ENCODE measurements at regions not wholly inside any gene's neighbourhood (a gene's known extent, or its start where the extent isn't known, plus 50 kb on each side); places are given as distances from the start of the nearest gene placed in this dataset.

GRCh38 chr12:42887657-42888056, 298.1 kb upstream of the PRICKLE1 start:
- Histone ChIP-seq H2AFZ (ENCODE audit: low read length) (no peak overlapping the region), H3K4me1 (ENCODE audit: insufficient read depth, low read length, poor library complexity, severe bottlenecking) (no peaks in the 10 kb centered on the region), H3K36me3 (ENCODE audit: insufficient read depth, low read length) (no peaks in the 10 kb centered on the region), H3K4me2 (ENCODE audit: low read depth, low read length, poor library complexity, severe bottlenecking) (no peak overlapping the region), H3K4me3 (ENCODE audit: low read length, poor library complexity, severe bottlenecking) (no peak overlapping the region), H3F3A (ENCODE audit: low read depth) (no peaks in the 10 kb centered on the region), H3K9ac (ENCODE audit: low read depth, low read length, poor library complexity, severe bottlenecking) (no peak overlapping the region), H3K9me2 (replicated peaks; ENCODE audit: low read depth, low read length) (no peaks in the 10 kb centered on the region), H3K27me3 (ENCODE audit: insufficient read depth, low read length, poor library complexity, severe bottlenecking) (no peaks in the 10 kb centered on the region), H3K79me2 (ENCODE audit: insufficient read depth, low read length) (no peaks in the 10 kb centered on the region), H4K20me1 (ENCODE audit: insufficient read depth, low read length, poor library complexity, severe bottlenecking) (no peaks in the 10 kb centered on the region), H3K9me3 (ENCODE audit: insufficient read depth, low read depth, low read length) (no peaks in the 10 kb centered on the region; the same call in 1 of the 2 replicates)
- TF ChIP-seq CTCF (conservative IDR thresholded peaks at IDR 0.05; ENCODE audit: low read length) (no peak), EZH2phosphoT487 (IDR thresholded peaks at IDR 0.05; ENCODE audit: borderline replicate concordance) (no peak)

DNA sequence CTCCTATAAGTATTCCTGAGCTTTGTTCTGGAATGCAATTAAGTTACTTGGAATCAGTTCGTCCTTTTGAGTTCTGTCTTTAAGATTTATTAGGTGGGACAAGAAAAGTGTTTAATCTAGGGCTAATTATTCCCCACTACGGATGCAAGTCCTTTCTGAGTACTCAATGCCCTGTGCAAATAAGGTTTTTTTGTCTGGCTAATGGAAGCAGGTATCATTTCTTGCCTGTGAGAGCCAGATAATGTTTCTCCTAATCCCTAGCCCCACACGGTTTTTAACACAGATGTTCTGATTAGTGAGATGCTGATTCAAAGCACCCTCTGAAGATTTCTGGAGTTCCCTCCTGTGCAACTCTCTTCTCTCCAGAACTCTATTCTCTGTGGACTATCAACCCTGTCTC, 296.6 kb upstream of the PRICKLE1 start:
- TF ChIP-seq CTCF (conservative IDR thresholded peaks at IDR 0.05; ENCODE audit: low read length), result no peak
- TF ChIP-seq EZH2phosphoT487 (IDR thresholded peaks at IDR 0.05; ENCODE audit: borderline replicate concordance), result no peak
- no peak overlapping the region for H2AFZ ChIP-seq (ENCODE audit: low read length)
- no peaks in the 10 kb centered on the region; the same call in 1 of the 2 replicates for H3K9me3 ChIP-seq (ENCODE audit: insufficient read depth, low read depth, low read length)
- H3F3A ChIP-seq (ENCODE audit: low read depth), result no peaks in the 10 kb centered on the region
- H3K27me3 ChIP-seq (ENCODE audit: insufficient read depth, low read length, poor library complexity, severe bottlenecking), result no peaks in the 10 kb centered on the region
- no peak overlapping the region for H3K4me3 ChIP-seq (ENCODE audit: low read length, poor library complexity, severe bottlenecking)
- H3K36me3 ChIP-seq (ENCODE audit: insufficient read depth, low read length), result no peaks in the 10 kb centered on the region
- no peaks in the 10 kb centered on the region for H3K79me2 ChIP-seq (ENCODE audit: insufficient read depth, low read length)
- H3K4me2 ChIP-seq (ENCODE audit: low read depth, low read length, poor library complexity, severe bottlenecking), result no peak overlapping the region
- H4K20me1 ChIP-seq (ENCODE audit: insufficient read depth, low read length, poor library complexity, severe bottlenecking), result no peaks in the 10 kb centered on the region
- H3K9me2 ChIP-seq (replicated peaks; ENCODE audit: low read depth, low read length), result no peaks in the 10 kb centered on the region
- no peak overlapping the region for H3K9ac ChIP-seq (ENCODE audit: low read depth, low read length, poor library complexity, severe bottlenecking)
- no peaks in the 10 kb centered on the region for H3K4me1 ChIP-seq (ENCODE audit: insufficient read depth, low read length, poor library complexity, severe bottlenecking)

DNA sequence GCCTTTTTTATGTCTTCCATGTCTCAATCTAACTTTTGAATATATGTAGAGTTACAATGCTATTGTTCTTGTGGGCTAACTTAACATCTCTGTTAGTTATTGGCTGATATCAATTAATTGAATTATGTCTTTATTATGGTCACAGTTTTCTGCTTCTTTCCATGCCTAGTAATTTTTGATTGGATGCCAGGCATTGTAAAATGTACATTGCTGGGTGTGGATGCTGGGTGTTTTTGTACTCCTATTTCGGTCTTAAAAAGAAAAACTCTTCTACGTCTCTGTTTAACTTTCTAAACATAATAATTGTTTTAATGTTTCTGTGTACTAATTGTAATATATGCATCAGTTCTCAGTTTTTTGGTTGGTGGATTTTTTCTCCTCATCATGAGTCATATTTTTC, 296.1 kb upstream of the PRICKLE1 start:
- H3K9me3 ChIP-seq (ENCODE audit: insufficient read depth, low read depth, low read length), result no peaks in the 10 kb centered on the region; the same call in 1 of the 2 replicates
- TF ChIP-seq CTCF (conservative IDR thresholded peaks at IDR 0.05; ENCODE audit: low read length) (no peak), EZH2phosphoT487 (IDR thresholded peaks at IDR 0.05; ENCODE audit: borderline replicate concordance) (no peak)
- H3K4me2 ChIP-seq (ENCODE audit: low read depth, low read length, poor library complexity, severe bottlenecking), result no peak overlapping the region
- no peaks in the 10 kb centered on the region for H3K27me3 ChIP-seq (ENCODE audit: insufficient read depth, low read length, poor library complexity, severe bottlenecking)
- no peak overlapping the region for H3K4me3 ChIP-seq (ENCODE audit: low read length, poor library complexity, severe bottlenecking)
- H3K9ac ChIP-seq (ENCODE audit: low read depth, low read length, poor library complexity, severe bottlenecking), result no peak overlapping the region
- no peaks in the 10 kb centered on the region for H4K20me1 ChIP-seq (ENCODE audit: insufficient read depth, low read length, poor library complexity, severe bottlenecking)
- H3K79me2 ChIP-seq (ENCODE audit: insufficient read depth, low read length), result no peaks in the 10 kb centered on the region
- H2AFZ ChIP-seq (ENCODE audit: low read length), result no peak overlapping the region
- no peaks in the 10 kb centered on the region for H3F3A ChIP-seq (ENCODE audit: low read depth)
- no peaks in the 10 kb centered on the region for H3K36me3 ChIP-seq (ENCODE audit: insufficient read depth, low read length)
- no peaks in the 10 kb centered on the region for H3K9me2 ChIP-seq (replicated peaks; ENCODE audit: low read depth, low read length)
- no peaks in the 10 kb centered on the region for H3K4me1 ChIP-seq (ENCODE audit: insufficient read depth, low read length, poor library complexity, severe bottlenecking)
